ENCODE measurements at regions not wholly inside any gene's neighbourhood (a gene's known extent, or its start where the extent isn't known, plus 50 kb on each side); places are given as distances from the start of the nearest gene placed in this dataset.

GRCh38 chr12:106006940-106007339 lies 131.8 kb downstream of the NUAK1 start:
- no peak overlapping the region for H3K4me3 ChIP-seq (ENCODE audit: low read depth, low read length)
- DNase-seq (ENCODE audit: low read depth) = no peak
- no peak for TF ChIP-seq CTCF (IDR thresholded peaks at IDR 0.05; ENCODE audit: insufficient read depth, low read depth, low read length)

GRCh38 chr12:106010741-106011140 lies 128.0 kb downstream of the NUAK1 start:
- no peak for TF ChIP-seq CTCF (IDR thresholded peaks at IDR 0.05; ENCODE audit: insufficient read depth, low read depth, low read length)
- DNase-seq (ENCODE audit: low read depth) = no peak
- H3K4me3 ChIP-seq (ENCODE audit: low read depth, low read length) = no peak overlapping the region

All from fibroblast of villous mesenchyme (primary cell).